GM12891 (cell line): ENCODE measurements at regions not wholly inside any gene's neighbourhood (a gene's known extent, or its start where the extent isn't known, plus 50 kb on each side); places are given as distances from the start of the nearest gene placed in this dataset.

Experiments used
- PAX5 ChIP-seq: IDR thresholded peaks from 2 replicates; pipeline ENCODE4 v1.6.1; 2011; ENCODE audit warnings: low read length, moderate library complexity, mild to moderate bottlenecking; ENCODE audit not compliant: insufficient read depth, severe bottlenecking
- POLR2A ChIP-seq: IDR thresholded peaks from 2 replicates; pipeline ENCODE4 v1.6.1; 2011; ENCODE audit warnings: low read depth, low read length, control low read depth
- POLR2AphosphoS5 ChIP-seq: IDR thresholded peaks from 2 replicates; pipeline ENCODE4 v1.6.1; 2011; ENCODE audit warnings: low read depth, low read length, control low read depth
- POU2F2 ChIP-seq: IDR thresholded peaks from 2 replicates; pipeline ENCODE4 v1.6.1; 2011; ENCODE audit warnings: low read depth, mild to moderate bottlenecking, control low read depth, low read length, moderate library complexity
- TAF1 ChIP-seq: IDR thresholded peaks from 2 replicates; pipeline ENCODE4 v1.6.1; 2011; ENCODE audit warnings: low read depth, low read length, control low read depth

DNA sequence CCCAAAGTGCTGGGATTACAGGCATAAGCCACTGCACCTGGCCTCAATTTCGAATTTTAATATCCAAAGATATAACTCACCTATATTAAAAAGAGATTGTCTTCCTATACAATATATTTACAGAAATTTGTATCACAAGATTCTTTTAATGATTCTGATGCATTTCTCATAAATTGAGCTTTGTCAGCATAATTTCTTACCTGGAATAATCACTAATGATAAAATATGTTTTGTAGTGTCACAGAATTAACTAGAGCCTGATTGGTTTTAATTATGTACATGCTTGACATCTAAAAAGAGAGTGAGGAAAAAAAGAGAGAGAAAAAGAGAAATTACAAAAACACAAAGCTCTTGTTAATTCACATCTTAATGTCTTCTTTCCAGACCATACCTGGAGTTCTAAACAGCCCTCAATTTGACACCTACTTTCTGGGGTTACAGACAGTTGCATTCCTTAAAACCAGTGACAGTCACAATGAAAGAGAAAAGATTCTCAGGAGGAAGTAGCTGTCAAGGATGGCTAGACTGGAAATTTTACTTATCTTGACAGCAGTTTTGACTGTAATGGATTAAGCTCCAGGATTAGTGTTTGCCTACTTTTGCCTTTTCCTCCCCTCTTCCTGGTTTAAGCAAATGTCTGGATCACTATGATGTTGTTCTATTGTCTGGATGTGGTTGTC lies 214.4 kb downstream of the SPRY2 start:
- TF ChIP-seq POLR2A (no peak), TAF1 (no peak), POLR2AphosphoS5 (no peak), PAX5 (no peak), POU2F2 (no peak)
